Ovary (tissue), 7 donors: ENCODE measurements at regions not wholly inside any gene's neighbourhood (a gene's known extent, or its start where the extent isn't known, plus 50 kb on each side); places are given as distances from the start of the nearest gene placed in this dataset.

Source experiments
- DNase-seq, 5 donors: peaks; one replicate each; pipeline ENCODE4 v3.0.0-alpha.2; 2019 to 2020
- H3K27ac ChIP-seq, 2 donors: fragments of 200-600 bp; one replicate each; pipeline versions ENCODE4 v1.5.1 to v1.8.0; 2019 to 2022
- H3K27me3 ChIP-seq: fragments of 200-600 bp; one replicate; pipeline ENCODE4 v1.8.0; 2022
- H3K36me3 ChIP-seq: fragments of 200-600 bp; sonication (generic); one replicate; pipeline ENCODE4 v1.5.1; 2019
- H3K4me1 ChIP-seq: one replicate; pipeline ENCODE4 v1.8.1; 2013; ENCODE audit warnings: mild to moderate bottlenecking, moderate library complexity; ENCODE audit not compliant: insufficient read depth
- H3K4me3 ChIP-seq: fragments of 200-600 bp; sonication (generic); one replicate; pipeline ENCODE4 v1.5.1; 2017
- H3K9me3 ChIP-seq, 2 donors: fragments of 200-600 bp in 1 of 2; sonication (generic) in 1 of 2; one replicate each; pipeline versions ENCODE4 v1.5.1 to v1.8.1; 2013 to 2019; ENCODE audit warnings: mild to moderate bottlenecking in 1 of 2, moderate library complexity in 1 of 2
- EP300 ChIP-seq: sonication (generic); formaldehyde crosslinking; IDR thresholded peaks from one replicate; pipeline ENCODE4 v1.6.1; 2017; ENCODE audit warnings: antibody characterized with exemption
- POLR2A ChIP-seq: fragments of 450-650 bp; IDR thresholded peaks from one replicate; pipeline ENCODE4 v1.6.1; 2017; ENCODE audit warnings: antibody characterized with exemption, mild to moderate bottlenecking, moderate library complexity
- WGBS, 3 donors: extraction: QIAGEN DNeasy Blood & Tissue Kit in 1 of 3; methylation state at CpG; one replicate each; pipeline versions ENCODE4 v1.1.5 to v1.1.7; 2013 to 2017; 5-methylcytosine and 5-hydroxymethylcytosine counted together
- intact Hi-C, 4 donors: fragments of 100-400 bp; cut with DNase I; formaldehyde crosslinking; loops; one replicate each; pipeline versions ENCODE4 v1.11.0 to v1.15.1; 2022 to 2023
- TF ChIP-seq, protein P1 (sequence below), 3 donors: fragments of 450-650 bp in 2 of 3; fragments of 200-600 bp in 1 of 3; IDR thresholded peaks; one replicate each; pipeline versions ENCODE4 v1.5.1 to v1.8.0; 2016 to 2022; ENCODE audit warnings: antibody characterized with exemption in 3 of 3, mild to moderate bottlenecking in 1 of 3
- donor health status: DM: no; HTN: no; CAD: no; lungs with moderate emphysema.
- donor health status: DM: no; HTN: no; CAD: no.
- donor health status: Bipolar disorder and iron deficiency.
- donor health status: DM: no; HTN: no; CAD: no.
- donor health status: DM: yes; HTN: yes; CAD: no.

DNA sequence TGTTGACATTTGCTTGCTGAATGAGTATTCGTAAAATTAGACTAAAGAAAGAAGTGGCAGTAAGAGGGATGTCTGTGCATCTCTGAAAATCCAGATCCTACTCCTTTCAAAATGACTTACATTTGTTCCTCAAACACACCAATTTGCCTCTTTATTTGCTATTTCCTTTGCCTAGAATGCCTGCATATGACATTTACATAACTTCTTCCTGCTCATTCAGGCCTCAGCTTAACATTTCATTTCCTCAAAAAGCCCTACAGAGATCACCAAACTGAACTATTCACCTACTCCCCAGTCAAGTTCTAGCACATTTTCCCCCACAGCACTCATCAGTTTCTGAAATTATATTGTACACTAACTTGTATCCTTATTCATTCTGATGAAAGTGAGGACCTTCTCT lies 907.2 kb downstream of the LRFN5 start:
- Histone ChIP-seq H3K36me3 (no peaks in the 10 kb centered on the region), H3K9me3 (no peaks in the 10 kb centered on the region), H3K4me3 (no peak overlapping the region), H3K27me3 (no peaks in the 10 kb centered on the region), H3K27ac (no peak overlapping the region), H3K4me1 (no peaks in the 10 kb centered on the region)
- DNase-seq: no peak
- TF ChIP-seq, protein P1, sequence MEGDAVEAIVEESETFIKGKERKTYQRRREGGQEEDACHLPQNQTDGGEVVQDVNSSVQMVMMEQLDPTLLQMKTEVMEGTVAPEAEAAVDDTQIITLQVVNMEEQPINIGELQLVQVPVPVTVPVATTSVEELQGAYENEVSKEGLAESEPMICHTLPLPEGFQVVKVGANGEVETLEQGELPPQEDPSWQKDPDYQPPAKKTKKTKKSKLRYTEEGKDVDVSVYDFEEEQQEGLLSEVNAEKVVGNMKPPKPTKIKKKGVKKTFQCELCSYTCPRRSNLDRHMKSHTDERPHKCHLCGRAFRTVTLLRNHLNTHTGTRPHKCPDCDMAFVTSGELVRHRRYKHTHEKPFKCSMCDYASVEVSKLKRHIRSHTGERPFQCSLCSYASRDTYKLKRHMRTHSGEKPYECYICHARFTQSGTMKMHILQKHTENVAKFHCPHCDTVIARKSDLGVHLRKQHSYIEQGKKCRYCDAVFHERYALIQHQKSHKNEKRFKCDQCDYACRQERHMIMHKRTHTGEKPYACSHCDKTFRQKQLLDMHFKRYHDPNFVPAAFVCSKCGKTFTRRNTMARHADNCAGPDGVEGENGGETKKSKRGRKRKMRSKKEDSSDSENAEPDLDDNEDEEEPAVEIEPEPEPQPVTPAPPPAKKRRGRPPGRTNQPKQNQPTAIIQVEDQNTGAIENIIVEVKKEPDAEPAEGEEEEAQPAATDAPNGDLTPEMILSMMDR (IDR thresholded peaks at IDR 0.05): no peak
- no peak for TF ChIP-seq EP300
- intact Hi-C loops: no loop called here
- WGBS, 3 donors: 88 to 95% (median 90%) methylated on average over 1 of the region's 1 CpG

DNA sequence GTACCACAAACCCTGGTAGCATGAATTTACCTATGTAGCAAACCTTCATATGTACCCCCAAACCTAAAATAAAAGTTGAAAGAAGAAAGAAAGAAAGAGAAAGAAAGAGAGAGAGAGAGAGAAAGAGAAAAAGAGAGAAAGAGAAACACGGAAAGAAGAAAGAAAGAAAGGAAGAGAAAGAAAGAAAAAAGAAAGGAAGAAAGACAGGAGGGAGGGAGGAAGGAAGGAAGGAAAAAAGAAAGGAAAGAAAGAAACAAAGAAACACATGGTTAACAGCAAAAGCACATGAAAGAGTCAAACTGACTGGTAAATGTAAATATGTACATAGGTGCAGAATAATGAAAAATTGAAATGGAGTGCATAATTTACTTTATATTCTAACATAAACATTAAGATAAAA lies 903.4 kb downstream of the LRFN5 start:
- Histone ChIP-seq H3K4me1 (no peaks in the 10 kb centered on the region), H3K9me3 (no peaks in the 10 kb centered on the region), H3K36me3 (no peaks in the 10 kb centered on the region), H3K4me3 (no peak overlapping the region), H3K27ac (no peak overlapping the region), H3K27me3 (no peaks in the 10 kb centered on the region)
- TF ChIP-seq POLR2A (no peak), EP300 (no peak)
- TF ChIP-seq, protein P1 (IDR thresholded peaks at IDR 0.05): no peak
- DNase-seq: no peak
- 68 to 92% (median 78%) methylated on average over 1 of the region's 1 CpG for WGBS, 3 donors
- intact Hi-C loops: no loop called here

DNA sequence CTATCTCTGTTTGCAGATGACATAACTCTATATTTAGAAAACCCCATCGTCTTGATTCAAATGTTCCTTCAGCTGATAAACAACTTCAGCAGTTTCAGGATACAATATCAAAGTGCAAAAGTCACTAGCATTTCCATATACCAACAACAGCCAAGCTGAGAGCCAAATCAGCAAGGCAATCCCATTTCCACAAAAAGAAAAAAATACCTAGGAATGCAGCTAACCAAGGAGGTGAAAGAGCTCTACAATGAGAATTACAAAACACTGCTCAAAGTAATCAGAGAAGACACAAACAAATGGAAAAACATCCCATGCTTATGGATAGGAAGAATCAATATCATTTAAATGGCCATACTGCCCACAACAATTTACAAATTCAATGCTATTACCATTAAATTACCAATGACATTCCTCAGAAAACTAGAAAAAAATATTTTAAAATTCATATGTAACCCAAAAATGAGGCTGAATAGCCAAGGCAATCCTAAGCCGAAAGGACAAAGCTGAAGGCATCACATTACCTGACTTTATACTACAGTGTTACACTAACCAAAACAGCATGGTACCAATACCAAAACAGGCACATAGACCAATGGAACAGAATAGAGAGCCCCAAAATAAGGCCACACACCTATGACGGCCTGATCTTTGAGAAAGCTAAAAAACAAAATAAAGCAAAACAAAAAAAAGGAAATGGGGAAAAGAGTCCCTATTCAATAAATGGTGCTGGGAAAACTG lies 901.7 kb downstream of the LRFN5 start:
- Histone ChIP-seq H3K9me3 (no peaks in the 10 kb centered on the region), H3K27me3 (no peaks in the 10 kb centered on the region), H3K36me3 (no peaks in the 10 kb centered on the region), H3K4me1 (no peaks in the 10 kb centered on the region), H3K27ac (no peak overlapping the region), H3K4me3 (no peak overlapping the region)
- intact Hi-C loops: no loop called here
- TF ChIP-seq POLR2A: no peak
- TF ChIP-seq, protein P1 (IDR thresholded peaks at IDR 0.05): no peak
- TF ChIP-seq EP300: no peak
- WGBS, 3 donors: 69 to 75% (median 74%) methylated on average over 3 of the region's 3 CpGs
- no peak for DNase-seq

DNA sequence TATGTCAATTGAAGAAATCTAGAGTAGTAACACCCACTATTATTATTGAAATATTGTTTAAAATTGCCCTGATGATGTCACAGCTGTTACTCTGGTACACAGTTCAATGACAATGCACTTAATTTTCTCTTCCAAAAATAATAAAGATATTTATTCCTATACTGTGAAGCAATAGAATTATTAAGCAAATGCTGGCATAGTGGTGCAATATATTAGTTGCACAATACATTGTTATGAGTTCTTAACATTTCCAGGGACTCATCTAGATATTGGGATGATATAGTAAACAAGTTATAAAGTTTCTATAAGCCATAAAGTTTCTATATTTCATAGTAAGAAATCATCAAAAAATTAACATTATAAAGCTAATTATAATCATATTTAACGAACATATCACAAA lies 897.8 kb downstream of the LRFN5 start:
- Histone ChIP-seq H3K27me3 (no peaks in the 10 kb centered on the region), H3K4me1 (no peaks in the 10 kb centered on the region), H3K9me3 (no peaks in the 10 kb centered on the region), H3K4me3 (no peak overlapping the region), H3K27ac (no peak overlapping the region), H3K36me3 (no peaks in the 10 kb centered on the region)
- TF ChIP-seq EP300 (no peak), POLR2A (no peak)
- TF ChIP-seq, protein P1 (IDR thresholded peaks at IDR 0.05): no peak
- DNase-seq: no peak
- WGBS, 3 donors: 76 to 80% (median 79%) methylated on average over 1 of the region's 1 CpG
- intact Hi-C loops: no loop called here
